Uterus (tissue), 2 donors: ENCODE measurements at regions not wholly inside any gene's neighbourhood (a gene's known extent, or its start where the extent isn't known, plus 50 kb on each side); places are given as distances from the start of the nearest gene placed in this dataset.

ENCODE experiments used
- CTCF ChIP-seq, 4 experiments: fragments of 200-600 bp in 2 of 4; fragments of 450-650 bp in 2 of 4; sonication (generic) in 2 of 4; IDR thresholded peaks; one replicate each; pipeline ENCODE4 v1.5.1; 2016 to 2019; ENCODE audit warnings: antibody characterized with exemption in 4 of 4, mild to moderate bottlenecking in 2 of 4, moderate library complexity in 1 of 4
- POLR2A ChIP-seq, 2 donors: fragments of 450-650 bp; IDR thresholded peaks; one replicate each; pipeline ENCODE4 v1.6.1; 2016; ENCODE audit warnings: antibody characterized with exemption in 2 of 2, mild to moderate bottlenecking in 1 of 2, moderate library complexity in 1 of 2

GRCh38 chr12:24089510-24089890 is 140.0 kb upstream of the SOX5 start:
- no peak for TF ChIP-seq CTCF (IDR thresholded peaks at IDR 0.05)
- TF ChIP-seq POLR2A (IDR thresholded peaks at IDR 0.05) = no peak
